Endothelial cell of umbilical vein (primary cell): ENCODE measurements at regions not wholly inside any gene's neighbourhood (a gene's known extent, or its start where the extent isn't known, plus 50 kb on each side); places are given as distances from the start of the nearest gene placed in this dataset.

Source experiments
- BruUV-seq: library from RNA; stranded (reverse); fragments of 400-500 nt; replicated peaks from 2 replicates; lab custom pipeline; 2021; lab: Mats Ljungman, UMichigan
- CTCF ChIA-PET: fragments of 300-600, 350-600 bp; sonication (Branson Sonifier 250); formaldehyde crosslinking; loops from one replicate; lab custom pipeline; 2021; ENCODE audit warnings: antibody characterized with exemption, inconsistent platforms; lab: Charles Lee
- POLR2A ChIA-PET: fragments of 300-600, 350-600 bp; sonication (Branson Sonifier 250); formaldehyde crosslinking; loops from one replicate; lab custom pipeline; 2021; ENCODE audit warnings: antibody characterized with exemption, inconsistent platforms; lab: Charles Lee
- DNase-seq: peaks from one replicate; pipeline ENCODE4 v3.0.0-alpha.2; 2011; ENCODE audit warnings: low read depth, low spot score
- FAIRE-seq: peaks from 2 replicates; lab custom pipeline; 2011; peaks lifted over from hg19 to GRCh38; lab: Jason Lieb, UNC
- H2AFZ ChIP-seq: 2 replicates; pipeline ENCODE4 v1.6.0; 2012; ENCODE audit warnings: low read depth, low read length, control low read depth, inconsistent platforms
- H3K27ac ChIP-seq: 2 replicates; pipeline ENCODE4 v1.5.1; 2011; ENCODE audit warnings: low read depth, mild to moderate bottlenecking, control low read depth, low read length, moderate library complexity; ENCODE audit not compliant: insufficient read depth
- H3K27me3 ChIP-seq, 2 experiments: 2 replicates each; pipeline versions ENCODE4 v1.6.0 to v1.6.1; 2011; ENCODE audit warnings: low read length in 2 of 2, mixed read lengths in 1 of 2; ENCODE audit not compliant: control insufficient read depth in 2 of 2, insufficient read depth in 2 of 2
- H3K36me3 ChIP-seq, 2 experiments: 2 replicates in 1 of 2; 3 replicates in 1 of 2; pipeline ENCODE4 v1.5.1; 2011; ENCODE audit warnings: low read length in 2 of 2, mild to moderate bottlenecking in 1 of 2, moderate library complexity in 1 of 2; ENCODE audit not compliant: control insufficient read depth in 2 of 2, insufficient read depth in 2 of 2; ENCODE audit errors: extremely low read depth in 1 of 2
- H3K4me1 ChIP-seq: 3 replicates; pipeline ENCODE4 v1.5.1; 2011; ENCODE audit warnings: mild to moderate bottlenecking, low read length; ENCODE audit not compliant: control insufficient read depth, insufficient read depth; ENCODE audit errors: extremely low read depth
- H3K4me2 ChIP-seq: 2 replicates; pipeline ENCODE4 v1.6.1; 2011; ENCODE audit warnings: low read length, control low read depth, mixed read lengths; ENCODE audit not compliant: insufficient read depth
- H3K4me3 ChIP-seq, 3 experiments: fragments of 200-600 bp in 1 of 3; sonication (generic), shearing (Covaris generic) in 1 of 3; replicated peaks in 1 of 3; 2 replicates each; pipeline ENCODE4 v1.5.1; 2011 to 2016; ENCODE audit warnings: control low read depth in 3 of 3, low read length in 3 of 3, mild to moderate bottlenecking in 2 of 3, inconsistent platforms in 1 of 3, low read depth in 1 of 3, moderate library complexity in 1 of 3; ENCODE audit not compliant: insufficient read depth in 1 of 3
- H3K79me2 ChIP-seq: 2 replicates; pipeline ENCODE4 v1.6.0; 2012; ENCODE audit warnings: low read length, inconsistent platforms; ENCODE audit not compliant: control insufficient read depth, insufficient read depth
- H3K9ac ChIP-seq: replicated peaks from 2 replicates; pipeline ENCODE3; 2011; ENCODE audit warnings: low read length, control low read depth; ENCODE audit not compliant: insufficient read depth; ENCODE audit errors: extremely low read depth
- H3K9me1 ChIP-seq: replicated peaks from 3 replicates; pipeline ENCODE4 v1.6.0; 2011; ENCODE audit warnings: mild to moderate bottlenecking, low read length; ENCODE audit not compliant: control insufficient read depth, insufficient read depth; ENCODE audit errors: extremely low read depth
- H3K9me3 ChIP-seq: replicated peaks from 2 replicates; pipeline ENCODE4 v1.5.1; 2012; ENCODE audit warnings: low read length, inconsistent platforms; ENCODE audit not compliant: control insufficient read depth, insufficient read depth
- H4K20me1 ChIP-seq: replicated peaks from 2 replicates; pipeline ENCODE3; 2011; ENCODE audit warnings: mild to moderate bottlenecking, low read length; ENCODE audit not compliant: control insufficient read depth, insufficient read depth; ENCODE audit errors: extremely low read depth
- FOS ChIP-seq: IDR thresholded peaks from 2 replicates; pipeline ENCODE4 v1.6.1; 2011; ENCODE audit warnings: mild to moderate bottlenecking, low read length, moderate library complexity, borderline replicate concordance; ENCODE audit not compliant: insufficient read depth
- GATA2 ChIP-seq: IDR thresholded peaks from 2 replicates; pipeline ENCODE4 v1.7.0; 2011; ENCODE audit warnings: low read depth, mild to moderate bottlenecking, moderate library complexity, mixed read lengths, low read length; ENCODE audit not compliant: insufficient read length, insufficient read depth
- JUN ChIP-seq: IDR thresholded peaks from 2 replicates; pipeline ENCODE4 v1.6.1; 2011; ENCODE audit warnings: borderline replicate concordance, low read depth; ENCODE audit not compliant: insufficient read length, insufficient read depth
- POLR2AphosphoS5 ChIP-seq: IDR thresholded peaks from 2 replicates; pipeline ENCODE4 v1.6.1; 2012; ENCODE audit warnings: low read depth, mild to moderate bottlenecking, control low read depth, low read length, moderate library complexity; ENCODE audit not compliant: insufficient read depth
- dilution Hi-C: fragments of 300-500 bp; cut with MboI; formaldehyde crosslinking; loops from one replicate; pipeline ENCODE4 v1.15.0; 2019; ENCODE audit warnings: low sequenced_read_pairs; ENCODE audit not compliant: extremely low pct_ligation_motif_present
- intact Hi-C: fragments of 100-400 bp; cut with micrococcal nuclease; formaldehyde crosslinking; loops from one replicate; pipeline ENCODE4 v1.10.0; 2022
- TF ChIP-seq, protein P1 (sequence below): IDR thresholded peaks from 2 replicates; pipeline ENCODE4 v1.6.1; 2011; ENCODE audit not compliant: insufficient read depth, insufficient read length

DNA sequence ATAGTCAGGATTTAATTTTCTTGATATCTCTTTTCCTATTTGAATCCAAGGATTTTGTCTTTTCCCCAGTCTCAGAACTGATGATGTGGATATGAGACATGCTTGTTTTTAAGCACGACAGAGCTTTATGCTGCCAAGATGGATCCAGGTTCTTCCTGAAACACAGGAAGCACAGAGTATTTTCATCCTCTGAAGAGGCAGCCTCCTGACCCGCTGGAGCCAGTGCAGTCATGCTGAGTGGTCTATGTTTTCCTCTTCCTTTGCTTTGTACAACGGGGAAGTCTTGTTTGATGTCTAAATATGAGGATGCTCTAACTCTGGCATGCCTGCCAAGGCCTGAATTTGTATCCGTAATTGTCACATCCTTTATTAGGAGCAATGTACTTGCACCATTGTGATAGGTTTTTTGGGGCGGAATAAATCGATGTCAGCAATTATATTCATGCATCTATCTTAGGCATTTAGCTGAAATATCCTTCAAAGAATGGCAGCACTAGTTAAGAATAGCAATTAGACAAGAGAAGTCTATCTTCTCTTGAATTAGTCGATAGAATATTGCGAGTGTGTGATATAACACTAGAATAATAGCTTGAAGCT, 407.1 kb upstream of the JAG1 start:
- CTCF ChIA-PET: interaction anchor here (0.6 to 2.1 kb wide), 4 partner anchors 10 to 136 kb away, joined by 3 to 9 read pairs (median 4); no protein-coding TSS in a partner anchor
- no peaks in the 10 kb centered on the region for H3K9me3 ChIP-seq
- H3K27ac ChIP-seq: peak overlapping the region; percentile 65
- H3K27me3 ChIP-seq: no peaks in the 10 kb centered on the region
- dilution Hi-C loops: no loop called here
- peak overlapping the region; percentile 34 for H3K9ac ChIP-seq
- no peak overlapping the region for H3K4me3 ChIP-seq
- DNase-seq (peak; percentile 93), FAIRE-seq (peak; percentile 91)
- TF ChIP-seq POLR2AphosphoS5 (peak; percentile 71), GATA2 (peak; percentile 70), JUN (no peak), FOS (peak; percentile 87)
- TF ChIP-seq, protein P1, sequence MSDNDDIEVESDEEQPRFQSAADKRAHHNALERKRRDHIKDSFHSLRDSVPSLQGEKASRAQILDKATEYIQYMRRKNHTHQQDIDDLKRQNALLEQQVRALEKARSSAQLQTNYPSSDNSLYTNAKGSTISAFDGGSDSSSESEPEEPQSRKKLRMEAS: no peak
- BruUV-seq: no TSS peak
- no peaks in the 10 kb centered on the region for H3K36me3 ChIP-seq
- no peaks in the 10 kb centered on the region for H4K20me1 ChIP-seq
- H3K4me2 ChIP-seq: peak overlapping the region; percentile 54
- H3K79me2 ChIP-seq: no peaks in the 10 kb centered on the region
- H3K4me1 ChIP-seq: peaks cover 16% of the 10 kb centered on the region
- intact Hi-C loops: loop anchor here (2.0 to 5.0 kb wide), 2 partner anchors 76 to 408 kb away; partner anchors contain the start of gene JAG1
- no peaks in the 10 kb centered on the region for H3K9me1 ChIP-seq
- POLR2A ChIA-PET: no interaction called here
- H2AFZ ChIP-seq: peak overlapping the region; percentile 55

DNA sequence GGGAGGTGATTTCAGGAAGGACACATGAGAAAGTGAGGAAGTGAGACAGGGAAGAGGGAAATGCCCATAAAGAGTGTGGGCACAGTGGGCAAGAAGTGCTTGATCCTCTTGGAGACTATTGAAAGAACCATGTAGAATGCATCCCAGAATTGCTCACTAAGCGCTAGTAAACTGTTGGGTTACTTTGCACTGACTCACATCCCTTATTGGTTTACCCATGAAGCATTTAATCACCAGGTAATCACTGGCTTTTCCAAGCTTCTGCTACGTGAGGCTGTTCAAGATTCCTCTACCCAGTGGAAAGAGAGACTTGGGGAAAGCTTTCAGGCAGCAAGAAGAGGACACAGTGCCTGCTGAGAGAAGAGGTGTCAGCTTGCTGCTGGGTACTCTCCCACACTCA, 410.0 kb upstream of the JAG1 start:
- no TSS peak for BruUV-seq
- Histone ChIP-seq H3K27me3 (no peaks in the 10 kb centered on the region), H3K27ac (no peak overlapping the region), H3K9me1 (no peaks in the 10 kb centered on the region), H3K79me2 (no peaks in the 10 kb centered on the region), H3K4me3 (no peak overlapping the region), H4K20me1 (no peaks in the 10 kb centered on the region), H2AFZ (no peak overlapping the region), H3K9ac (no peak overlapping the region), H3K4me2 (no peak overlapping the region), H3K4me1 (peaks cover 16% of the 10 kb centered on the region), H3K36me3 (no peaks in the 10 kb centered on the region), H3K9me3 (no peaks in the 10 kb centered on the region)
- FAIRE-seq (no peak), DNase-seq (no peak)
- dilution Hi-C loops (no loop called here), intact Hi-C loops (loop anchor here (5.0 kb wide), 1 partner anchor 73 kb away; no protein-coding TSS in a partner anchor)
- POLR2A ChIA-PET: no interaction called here
- TF ChIP-seq FOS (peak; percentile 21), POLR2AphosphoS5 (no peak)
- CTCF ChIA-PET: interaction anchor here (1.3 kb wide), 1 partner anchor 158 kb away, joined by 3 read pairs; no protein-coding TSS in a partner anchor
